SH-SY5Y (cell line): ENCODE measurements at regions not wholly inside any gene's neighbourhood (a gene's known extent, or its start where the extent isn't known, plus 50 kb on each side); places are given as distances from the start of the nearest gene placed in this dataset.

Source experiments
- GATA2 ChIP-seq: IDR thresholded peaks from 2 replicates; pipeline ENCODE4 v1.6.1; 2011; ENCODE audit warnings: mild to moderate bottlenecking, low read depth, low read length
- GATA3 ChIP-seq: IDR thresholded peaks from 2 replicates; pipeline ENCODE4 v1.6.1; 2011; ENCODE audit warnings: low read depth, mild to moderate bottlenecking, low read length, moderate library complexity

- no peak for TF ChIP-seq GATA2
- TF ChIP-seq GATA3, result no peak
These were observed 492.7 kb upstream of the USP24 start for GRCh38 chr1:55707846-55708245.
